D721Med (cell line): ENCODE measurements at regions not wholly inside any gene's neighbourhood (a gene's known extent, or its start where the extent isn't known, plus 50 kb on each side); places are given as distances from the start of the nearest gene placed in this dataset.

Source experiments
- DNase-seq: peaks from one replicate; pipeline ENCODE4 v3.0.0; 2011; ENCODE audit warnings: low spot score; ENCODE audit not compliant: insufficient read length
- FAIRE-seq: peaks from 2 replicates; lab custom pipeline; 2011; peaks lifted over from hg19 to GRCh38; lab: Jason Lieb, UNC
- CTCF ChIP-seq: IDR thresholded peaks from 2 replicates; pipeline ENCODE4 v1.5.1; 2012; ENCODE audit warnings: mild to moderate bottlenecking, control low read depth; ENCODE audit not compliant: insufficient read depth; ENCODE audit errors: missing control alignments

GRCh38 chr1:238681451-238681850, 704.9 kb upstream of the CHRM3 start:
- DNase-seq: no peak
- no peak for FAIRE-seq
- no peak for TF ChIP-seq CTCF

- TF ChIP-seq CTCF: no peak
- DNase-seq (no peak), FAIRE-seq (peak; percentile 67)
Measured at GRCh38 chr1:238681021-238681420, 705.3 kb upstream of the CHRM3 start.

- no peak for TF ChIP-seq CTCF
- DNase-seq (no peak), FAIRE-seq (peak; percentile 29)
Measured at GRCh38 chr1:238677567-238677966, 708.8 kb upstream of the CHRM3 start.

GRCh38 chr1:238675221-238675620, 711.1 kb upstream of the CHRM3 start:
- DNase-seq (no peak), FAIRE-seq (no peak)
- no peak for TF ChIP-seq CTCF

- FAIRE-seq: no peak
- no peak for DNase-seq
- TF ChIP-seq CTCF: no peak
Measured at GRCh38 chr1:238674316-238674715, 712.1 kb upstream of the CHRM3 start.

GRCh38 chr1:238673561-238673960, 712.8 kb upstream of the CHRM3 start:
- TF ChIP-seq CTCF: no peak
- FAIRE-seq: no peak
- DNase-seq: no peak

GRCh38 chr1:238672806-238673205, 713.6 kb upstream of the CHRM3 start:
- FAIRE-seq (no peak), DNase-seq (no peak)
- no peak for TF ChIP-seq CTCF
